ENCODE measurements at regions not wholly inside any gene's neighbourhood (a gene's known extent, or its start where the extent isn't known, plus 50 kb on each side); places are given as distances from the start of the nearest gene placed in this dataset.

DNA sequence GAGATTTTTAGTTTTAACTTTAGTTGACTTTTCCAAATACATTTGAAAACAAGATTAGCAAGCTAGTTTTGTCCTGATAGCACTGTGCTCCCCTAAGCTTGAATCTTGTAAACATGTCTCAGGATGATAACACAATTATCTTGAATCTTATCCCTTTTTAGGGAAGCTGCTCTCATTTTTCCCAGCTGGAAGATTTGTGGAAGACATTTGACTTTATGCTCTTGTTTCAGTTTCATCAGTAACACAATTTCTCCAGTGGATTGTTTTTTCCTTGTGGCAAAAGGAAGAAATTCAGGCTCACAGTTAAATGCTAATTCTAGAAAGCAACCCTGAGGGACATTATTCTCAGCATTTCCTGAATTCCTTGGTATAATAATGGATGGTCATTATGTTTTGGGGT is 88.8 kb downstream of the CDC7 start:
- TF ChIP-seq, protein P1, sequence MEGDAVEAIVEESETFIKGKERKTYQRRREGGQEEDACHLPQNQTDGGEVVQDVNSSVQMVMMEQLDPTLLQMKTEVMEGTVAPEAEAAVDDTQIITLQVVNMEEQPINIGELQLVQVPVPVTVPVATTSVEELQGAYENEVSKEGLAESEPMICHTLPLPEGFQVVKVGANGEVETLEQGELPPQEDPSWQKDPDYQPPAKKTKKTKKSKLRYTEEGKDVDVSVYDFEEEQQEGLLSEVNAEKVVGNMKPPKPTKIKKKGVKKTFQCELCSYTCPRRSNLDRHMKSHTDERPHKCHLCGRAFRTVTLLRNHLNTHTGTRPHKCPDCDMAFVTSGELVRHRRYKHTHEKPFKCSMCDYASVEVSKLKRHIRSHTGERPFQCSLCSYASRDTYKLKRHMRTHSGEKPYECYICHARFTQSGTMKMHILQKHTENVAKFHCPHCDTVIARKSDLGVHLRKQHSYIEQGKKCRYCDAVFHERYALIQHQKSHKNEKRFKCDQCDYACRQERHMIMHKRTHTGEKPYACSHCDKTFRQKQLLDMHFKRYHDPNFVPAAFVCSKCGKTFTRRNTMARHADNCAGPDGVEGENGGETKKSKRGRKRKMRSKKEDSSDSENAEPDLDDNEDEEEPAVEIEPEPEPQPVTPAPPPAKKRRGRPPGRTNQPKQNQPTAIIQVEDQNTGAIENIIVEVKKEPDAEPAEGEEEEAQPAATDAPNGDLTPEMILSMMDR (IDR thresholded peaks at IDR 0.05): no peak
- TF ChIP-seq POLR2A (IDR thresholded peaks at IDR 0.05): no peak

Measured in right lobe of liver (tissue), 4 donors.